ENCODE measurements at regions not wholly inside any gene's neighbourhood (a gene's known extent, or its start where the extent isn't known, plus 50 kb on each side); places are given as distances from the start of the nearest gene placed in this dataset.
A peak's percentile ranks its signal among the peaks of the same experiment; 100 is the strongest.

DNA sequence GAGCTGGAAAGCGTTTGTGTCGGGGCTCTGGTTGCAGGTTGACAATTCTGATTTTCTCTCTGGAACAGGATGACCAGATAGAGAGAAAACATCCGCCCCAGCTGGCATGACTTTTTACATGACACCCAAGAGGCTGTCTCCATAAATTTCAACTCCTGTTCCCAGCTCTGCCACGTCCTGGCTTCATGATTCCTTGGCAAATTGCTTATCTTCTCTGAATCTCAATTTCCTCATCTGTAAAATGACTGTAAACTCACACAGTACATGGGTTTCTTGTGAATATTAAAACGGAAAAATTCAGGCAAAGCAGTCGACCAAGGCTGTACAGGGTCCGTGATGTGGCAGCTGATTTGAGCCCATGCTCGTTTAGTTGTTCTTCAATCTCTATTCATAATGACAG is 572.7 kb downstream of the AJAP1 start:
- DNase-seq (ENCODE audit: low read depth in 4 of 4, low spot score in 3 of 4): no peak

DNA sequence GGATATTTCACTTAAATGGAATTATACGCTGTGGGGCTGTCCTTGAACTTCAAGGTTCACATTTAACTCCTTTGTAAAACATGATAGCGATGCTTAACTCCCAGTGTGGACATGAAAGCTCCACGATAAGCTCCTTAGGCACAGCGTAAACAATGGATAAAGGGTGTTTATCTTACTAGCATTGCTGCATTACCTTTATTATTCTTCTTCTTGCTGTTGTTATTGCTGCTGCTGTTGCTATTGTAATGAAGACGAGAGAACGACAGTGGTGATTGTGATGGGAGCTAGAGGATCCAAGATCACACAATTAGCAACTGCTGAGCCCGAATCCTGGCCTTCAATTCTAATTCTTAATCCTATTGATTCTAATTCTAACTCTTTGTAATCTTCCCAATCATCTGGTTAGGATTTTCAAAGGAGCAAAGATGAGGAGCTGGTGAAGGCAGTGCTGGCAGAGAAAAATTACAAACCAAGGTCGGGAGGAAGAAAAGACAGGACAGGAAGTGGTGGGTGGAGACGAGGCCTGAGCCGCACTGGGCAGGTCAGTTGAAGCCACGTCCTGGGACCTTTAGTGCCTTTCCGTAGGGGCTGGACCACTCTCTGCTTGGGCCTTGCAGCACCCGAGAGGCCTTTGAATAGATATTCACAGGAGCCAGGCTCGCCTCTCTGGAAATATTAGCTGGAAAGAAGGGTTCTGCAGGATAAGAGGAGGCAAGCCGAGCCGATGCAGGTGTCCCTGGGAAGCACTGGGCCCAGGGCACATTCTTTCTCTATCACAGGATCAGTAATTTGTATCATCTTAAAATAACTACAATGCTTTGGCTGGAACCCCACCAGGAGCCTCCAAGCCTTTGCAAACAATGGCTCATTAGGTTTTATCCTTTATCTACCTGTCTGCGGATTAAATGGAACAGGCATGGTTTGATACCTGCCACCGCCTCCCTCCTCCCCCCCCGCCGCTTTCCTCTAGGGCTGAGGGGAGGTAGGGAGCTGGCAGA is 571.6 kb downstream of the AJAP1 start:
- DNase-seq (ENCODE audit: low read depth in 4 of 4, low spot score in 3 of 4): no peak

GRCh38 chr1:5223206-5223605 is 568.8 kb downstream of the AJAP1 start:
- no peak for DNase-seq (ENCODE audit: low read depth in 4 of 4, low spot score in 3 of 4)

GRCh38 chr1:5222626-5223025 is 568.2 kb downstream of the AJAP1 start:
- no peak for DNase-seq (ENCODE audit: low read depth in 4 of 4, low spot score in 3 of 4)

- no peak for DNase-seq (ENCODE audit: low read depth in 4 of 4, low spot score in 3 of 4)
Measured at GRCh38 chr1:5221451-5221850, 567.0 kb downstream of the AJAP1 start.

DNA sequence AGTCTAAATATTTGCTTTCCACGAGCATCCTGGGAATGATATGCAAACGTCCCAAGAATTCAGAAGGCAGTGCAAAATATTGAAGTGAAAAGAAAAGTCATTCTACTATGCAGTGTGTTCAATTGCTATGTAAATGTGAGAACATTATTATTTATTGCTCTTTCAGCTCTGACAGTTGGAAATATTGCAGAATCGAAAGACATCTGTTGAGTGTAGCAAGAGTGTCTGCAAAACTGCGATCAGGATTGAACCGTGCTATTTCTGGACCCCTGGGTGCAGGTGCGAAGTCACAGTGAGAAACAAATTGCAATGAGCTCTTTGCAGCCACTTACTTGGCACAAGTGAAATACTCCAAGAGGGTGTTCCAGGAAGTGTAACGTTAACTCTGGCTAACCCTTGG is 566.4 kb downstream of the AJAP1 start:
- DNase-seq (ENCODE audit: low read depth in 4 of 4, low spot score in 3 of 4): no peak

DNA sequence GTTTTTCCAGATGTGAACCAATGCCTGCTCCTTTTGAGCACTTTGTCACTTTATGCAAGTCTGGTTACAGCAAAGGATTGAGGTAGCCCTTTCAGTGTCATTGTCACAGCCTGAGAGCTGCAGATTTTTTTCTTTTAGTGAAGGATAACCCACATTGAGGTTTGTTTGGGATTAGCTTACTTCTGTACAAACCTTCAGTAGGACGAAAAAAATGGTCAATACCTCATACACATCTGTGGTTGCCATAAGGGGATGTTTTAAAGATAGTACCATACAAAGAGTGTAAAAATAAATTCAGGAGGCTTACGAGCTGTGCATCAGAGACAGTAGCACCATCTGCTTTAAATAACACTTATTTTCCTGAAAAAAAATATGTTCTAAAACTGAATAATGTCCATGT is 566.0 kb downstream of the AJAP1 start:
- DNase-seq (ENCODE audit: low read depth in 4 of 4, low spot score in 3 of 4): no peak

DNA sequence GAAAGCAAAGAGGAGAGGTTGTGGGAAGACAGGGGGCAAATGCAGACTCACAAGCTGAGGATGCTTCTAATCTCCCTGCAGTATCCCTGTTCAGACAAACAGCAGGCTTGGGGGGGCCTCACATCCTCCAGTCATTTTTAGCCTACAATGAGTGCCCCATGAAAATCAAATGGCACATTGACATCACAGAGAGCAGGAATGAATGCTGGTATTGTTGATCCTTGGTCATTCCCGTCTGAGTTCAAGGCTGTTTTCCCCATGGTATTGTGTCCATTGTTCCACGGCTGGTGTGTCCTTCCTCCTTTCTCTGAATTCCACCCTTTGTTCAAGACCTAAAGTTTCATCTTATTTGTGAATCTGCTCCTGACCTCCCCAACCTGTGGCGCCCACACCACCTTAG is 545.6 kb downstream of the AJAP1 start:
- no peak for DNase-seq (ENCODE audit: low read depth in 4 of 4, low spot score in 3 of 4)

GRCh38 chr1:5198328-5198727 is 543.9 kb downstream of the AJAP1 start:
- peak in 1 of 4 donors; percentile 3 for DNase-seq (ENCODE audit: low read depth in 4 of 4, low spot score in 3 of 4)

DNA sequence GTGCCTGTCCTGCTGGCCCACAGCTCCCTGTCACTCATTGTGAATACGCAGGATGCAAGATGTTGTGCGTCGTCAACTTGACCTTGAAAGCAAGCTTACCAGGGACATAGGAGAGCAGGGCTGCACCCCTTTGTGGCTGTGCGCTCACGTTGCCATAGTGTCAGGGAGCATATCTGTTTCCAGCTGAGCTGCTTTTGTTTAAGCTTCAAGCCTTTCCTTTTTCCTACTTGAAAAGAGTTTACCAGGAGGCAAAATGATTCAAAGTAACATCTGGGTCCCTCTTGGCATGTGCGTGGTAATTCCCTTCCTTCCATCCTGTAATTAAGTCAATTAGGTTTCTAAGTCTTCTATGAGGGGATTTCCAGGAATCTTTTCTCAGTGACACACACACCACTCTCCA is 537.1 kb downstream of the AJAP1 start:
- DNase-seq (ENCODE audit: low read depth in 4 of 4, low spot score in 3 of 4): no peak

DNA sequence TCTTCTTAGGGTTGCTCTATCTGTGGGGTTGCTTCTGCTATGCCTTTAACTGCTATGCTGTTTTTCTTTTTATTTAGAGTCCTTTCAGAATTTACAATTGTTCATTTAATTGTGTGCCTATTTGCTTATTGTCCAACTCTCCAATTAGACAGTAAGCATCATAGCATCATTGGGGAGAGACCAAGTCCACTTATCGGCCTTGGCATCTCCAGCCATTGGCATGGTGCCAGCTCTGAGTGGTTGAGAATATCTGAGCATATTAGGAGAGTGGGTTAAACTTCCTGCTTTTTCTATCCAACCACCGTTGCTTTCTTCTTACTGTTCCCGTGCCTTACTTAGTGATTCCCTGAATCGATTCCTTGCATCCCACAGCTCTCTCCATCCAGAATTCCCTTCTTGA is 535.0 kb downstream of the AJAP1 start:
- DNase-seq (ENCODE audit: low read depth in 4 of 4, low spot score in 3 of 4): no peak

GRCh38 chr1:5165762-5166161 is 511.4 kb downstream of the AJAP1 start:
- DNase-seq (ENCODE audit: low read depth in 4 of 4, low spot score in 3 of 4): no peak

DNA sequence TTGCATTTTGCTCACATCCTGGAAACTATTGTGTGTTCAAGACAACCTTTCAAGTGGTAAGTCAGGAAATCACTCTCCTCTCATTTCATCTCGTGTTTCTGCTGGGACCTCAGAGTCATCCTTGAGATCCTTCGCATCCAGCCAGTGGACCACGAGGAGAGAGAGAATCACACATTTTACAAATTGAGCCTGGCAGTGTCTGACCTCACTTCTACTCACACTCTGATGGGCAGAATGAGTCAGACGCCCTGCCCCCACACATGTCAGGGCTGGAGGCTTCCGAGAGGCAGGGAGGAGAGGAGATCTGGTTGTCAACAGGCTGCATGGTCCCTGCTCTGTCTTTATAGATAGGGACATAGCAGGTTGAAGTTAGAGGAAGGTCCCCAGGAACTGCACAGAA is 509.7 kb downstream of the AJAP1 start:
- no peak for DNase-seq (ENCODE audit: low read depth in 4 of 4, low spot score in 3 of 4)

DNA sequence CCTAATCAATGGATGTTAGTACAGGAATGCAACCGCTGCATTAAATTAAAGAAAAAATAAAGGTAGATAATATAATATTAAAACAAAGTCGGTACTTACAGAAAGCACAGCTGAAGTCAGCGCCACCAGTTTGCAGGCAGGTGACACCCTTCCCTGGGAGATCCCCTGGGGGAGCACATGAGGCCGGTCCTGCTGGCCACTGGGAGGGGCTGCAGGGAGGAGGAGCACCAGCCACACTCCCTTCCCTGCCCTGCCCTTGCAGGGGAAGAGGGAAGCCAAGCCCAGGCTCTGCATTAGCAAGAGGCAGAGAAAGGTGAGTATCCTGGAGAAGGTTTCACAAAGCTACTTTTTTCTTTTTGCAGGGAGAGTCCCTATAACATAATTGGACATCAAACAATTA is 507.0 kb downstream of the AJAP1 start:
- no peak for DNase-seq (ENCODE audit: low read depth in 4 of 4, low spot score in 3 of 4)

DNA sequence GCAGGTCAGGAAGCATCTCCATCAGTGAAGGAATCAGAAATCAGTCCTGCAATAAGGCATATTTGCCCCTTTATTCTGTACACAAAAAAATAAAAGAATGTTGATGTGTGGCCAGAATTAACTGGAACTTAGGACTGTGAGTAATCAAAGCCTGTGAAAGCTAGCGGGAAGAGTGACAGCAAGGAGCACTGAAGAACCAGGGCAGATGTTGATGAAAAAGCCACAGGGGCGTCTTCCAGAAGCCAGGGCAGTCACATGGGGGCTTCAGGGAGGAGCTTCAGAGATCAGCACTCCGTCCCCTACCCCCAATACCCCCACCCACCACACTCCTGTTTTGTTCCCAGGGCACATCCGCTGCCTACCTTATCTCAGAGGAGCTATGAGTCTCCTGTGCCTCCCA is 502.8 kb downstream of the AJAP1 start:
- DNase-seq (ENCODE audit: low read depth in 4 of 4, low spot score in 3 of 4): no peak

- no peak for DNase-seq (ENCODE audit: low read depth in 4 of 4, low spot score in 3 of 4)
Measured at GRCh38 chr1:5156416-5157120, 502.2 kb downstream of the AJAP1 start.

DNA sequence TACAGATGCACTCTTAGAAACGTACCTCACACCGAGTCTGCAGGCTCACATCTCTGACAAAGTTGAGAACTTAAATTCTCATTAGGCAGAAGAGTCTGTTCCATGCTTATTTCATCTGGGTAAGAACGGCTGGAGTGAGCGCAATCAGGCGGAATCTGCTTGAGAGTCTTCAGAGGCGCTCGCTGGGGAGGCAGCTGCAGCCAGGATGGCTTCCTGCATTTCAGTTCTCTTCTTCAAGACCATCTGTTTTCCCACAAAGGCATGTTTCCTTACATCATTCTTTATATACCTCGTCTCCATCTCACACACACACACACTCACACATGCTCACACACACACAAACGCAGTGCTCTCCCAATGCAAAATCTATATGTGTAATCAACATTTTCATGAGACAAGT is 497.1 kb downstream of the AJAP1 start:
- no peak for DNase-seq (ENCODE audit: low read depth in 4 of 4, low spot score in 3 of 4)

GRCh38 chr1:5150191-5150590 is 495.8 kb downstream of the AJAP1 start:
- DNase-seq (ENCODE audit: low read depth in 4 of 4, low spot score in 3 of 4): no peak

GRCh38 chr1:5147806-5148205 is 493.4 kb downstream of the AJAP1 start:
- DNase-seq (ENCODE audit: low read depth in 4 of 4, low spot score in 3 of 4): no peak

GRCh38 chr1:5142389-5142788 is 488.0 kb downstream of the AJAP1 start:
- no peak for DNase-seq (ENCODE audit: low read depth in 4 of 4, low spot score in 3 of 4)

DNA sequence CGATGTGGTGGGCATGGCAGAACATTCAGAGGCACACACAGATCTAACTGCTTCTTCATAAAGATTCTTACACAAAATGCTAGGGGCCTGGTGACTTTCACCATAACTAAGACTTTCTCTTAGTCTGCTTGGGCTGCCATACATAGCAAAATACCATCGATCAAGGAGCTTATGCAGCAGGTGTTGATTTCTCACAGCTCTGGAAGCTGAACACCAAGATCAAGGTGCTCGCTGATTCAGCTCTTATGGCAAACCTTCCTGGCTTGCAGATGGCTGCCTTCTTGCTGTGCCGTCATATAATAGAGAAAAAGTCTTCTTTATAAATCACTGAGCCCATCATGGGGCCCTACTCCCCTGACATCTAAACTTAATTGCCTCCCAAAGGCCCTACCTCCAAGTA is 487.3 kb downstream of the AJAP1 start:
- DNase-seq (ENCODE audit: low read depth in 4 of 4, low spot score in 3 of 4): no peak

DNA sequence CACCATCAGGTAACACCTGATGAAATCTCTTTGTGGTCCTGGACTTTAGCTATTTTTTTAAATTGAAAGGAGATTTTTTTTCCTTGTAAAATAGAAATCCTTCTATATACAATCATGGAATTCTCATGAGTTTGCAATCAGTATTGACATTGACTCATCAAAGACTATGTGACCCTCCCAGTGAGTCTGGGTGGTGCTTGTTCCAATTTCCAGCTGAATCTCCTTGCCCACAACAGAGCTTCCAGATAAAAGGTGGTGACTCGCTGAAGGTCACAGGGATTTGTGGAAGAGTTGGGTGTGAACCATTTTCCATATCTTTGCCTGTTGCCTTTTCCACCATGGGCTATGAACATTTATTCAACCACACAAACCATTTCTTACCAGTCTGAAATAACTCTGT is 486.6 kb downstream of the AJAP1 start:
- DNase-seq (ENCODE audit: low read depth in 4 of 4, low spot score in 3 of 4): no peak

Measured in left renal pelvis (tissue), 4 donors.